ENCODE measurements at regions not wholly inside any gene's neighbourhood (a gene's known extent, or its start where the extent isn't known, plus 50 kb on each side); places are given as distances from the start of the nearest gene placed in this dataset.
"Not testable (repeated sequence)": the region's sequence is repeated elsewhere in the genome, so short reads cannot be mapped to it uniquely, and the experiment has no call there.

GRCh38 chr14:82011460-82011859 is 477.8 kb upstream of the SEL1L start:
- no peaks in the 10 kb centered on the region for H3K4me1 Mint-ChIP-seq
- Histone ChIP-seq H3K36me3 (ENCODE audit: control insufficient read depth, insufficient read depth, low read length) (no peaks in the 10 kb centered on the region), H3K27ac (ENCODE audit: low read length) (no peak overlapping the region), H3K4me1 (ENCODE audit: control insufficient read depth, insufficient read depth, low read length) (no peaks in the 10 kb centered on the region), H3K4me3 (ENCODE audit: low read length) (no peak overlapping the region), H3K27me3 (ENCODE audit: control insufficient read depth, insufficient read depth, low read length) (no peaks in the 10 kb centered on the region), H3K9me3 (ENCODE audit: control insufficient read depth, insufficient read depth, low read length) (peaks cover 12% of the 10 kb centered on the region)
- ATAC-seq (no peak), DNase-seq (no peak)
- intact Hi-C loops (cut with micrococcal nuclease) = no loop called here
- no peaks in the 10 kb centered on the region for H3K27me3 Mint-ChIP-seq (ENCODE audit: low read depth in 2 of 2)
- 95% methylated on average over 3 of the region's 3 CpGs for WGBS (ENCODE audit: insufficient coverage)
- TF ChIP-seq, protein P1, sequence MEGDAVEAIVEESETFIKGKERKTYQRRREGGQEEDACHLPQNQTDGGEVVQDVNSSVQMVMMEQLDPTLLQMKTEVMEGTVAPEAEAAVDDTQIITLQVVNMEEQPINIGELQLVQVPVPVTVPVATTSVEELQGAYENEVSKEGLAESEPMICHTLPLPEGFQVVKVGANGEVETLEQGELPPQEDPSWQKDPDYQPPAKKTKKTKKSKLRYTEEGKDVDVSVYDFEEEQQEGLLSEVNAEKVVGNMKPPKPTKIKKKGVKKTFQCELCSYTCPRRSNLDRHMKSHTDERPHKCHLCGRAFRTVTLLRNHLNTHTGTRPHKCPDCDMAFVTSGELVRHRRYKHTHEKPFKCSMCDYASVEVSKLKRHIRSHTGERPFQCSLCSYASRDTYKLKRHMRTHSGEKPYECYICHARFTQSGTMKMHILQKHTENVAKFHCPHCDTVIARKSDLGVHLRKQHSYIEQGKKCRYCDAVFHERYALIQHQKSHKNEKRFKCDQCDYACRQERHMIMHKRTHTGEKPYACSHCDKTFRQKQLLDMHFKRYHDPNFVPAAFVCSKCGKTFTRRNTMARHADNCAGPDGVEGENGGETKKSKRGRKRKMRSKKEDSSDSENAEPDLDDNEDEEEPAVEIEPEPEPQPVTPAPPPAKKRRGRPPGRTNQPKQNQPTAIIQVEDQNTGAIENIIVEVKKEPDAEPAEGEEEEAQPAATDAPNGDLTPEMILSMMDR (IDR thresholded peaks at IDR 0.05) = no peak
- no peak overlapping the region for H3K27ac Mint-ChIP-seq
- no peaks in the 10 kb centered on the region for H3K36me3 Mint-ChIP-seq
- H3K9me3 Mint-ChIP-seq = peaks cover 7 to 20% of the 10 kb centered on the region in 2 donors
- no peak overlapping the region for H3K4me3 Mint-ChIP-seq

- H3K27me3 Mint-ChIP-seq (ENCODE audit: low read depth in 2 of 2) = no peaks in the 10 kb centered on the region
- no peaks in the 10 kb centered on the region for H3K4me1 ChIP-seq (ENCODE audit: control insufficient read depth, insufficient read depth, low read length)
- no peak for DNase-seq
- intact Hi-C loops (cut with micrococcal nuclease) = no loop called here
- no peaks in the 10 kb centered on the region for H3K27me3 ChIP-seq (ENCODE audit: control insufficient read depth, insufficient read depth, low read length)
- TF ChIP-seq, protein P1 (IDR thresholded peaks at IDR 0.05) = no peak
- ATAC-seq = no peak
- no peak overlapping the region for H3K4me3 ChIP-seq (ENCODE audit: low read length)
- no peaks in the 10 kb centered on the region for H3K4me1 Mint-ChIP-seq
- H3K4me3 Mint-ChIP-seq = no peak overlapping the region
- peaks cover 13% of the 10 kb centered on the region for H3K9me3 ChIP-seq (ENCODE audit: control insufficient read depth, insufficient read depth, low read length)
- no peak overlapping the region for H3K27ac Mint-ChIP-seq
- H3K9me3 Mint-ChIP-seq = peaks cover 10 to 21% of the 10 kb centered on the region in 2 donors
- H3K36me3 Mint-ChIP-seq = peaks cover 13% of the 10 kb centered on the region
- H3K27ac ChIP-seq (ENCODE audit: low read length) = no peak overlapping the region
- no peaks in the 10 kb centered on the region for H3K36me3 ChIP-seq (ENCODE audit: control insufficient read depth, insufficient read depth, low read length)
- 88% methylated on average over 1 of the region's 1 CpG for WGBS (ENCODE audit: insufficient coverage)
Measured at GRCh38 chr14:82029038-82029437, 495.4 kb upstream of the SEL1L start.

GRCh38 chr14:82035397-82035796 is 501.7 kb upstream of the SEL1L start:
- Mint-ChIP-seq H3K36me3 (no peaks in the 10 kb centered on the region), H3K27me3 (ENCODE audit: low read depth in 2 of 2) (no peaks in the 10 kb centered on the region), H3K4me1 (no peaks in the 10 kb centered on the region), H3K9me3 (peaks cover 2 to 6% of the 10 kb centered on the region in 2 donors), H3K27ac (no peak overlapping the region), H3K4me3 (no peak overlapping the region)
- H3K4me3 ChIP-seq (ENCODE audit: low read length) = no peak overlapping the region
- DNase-seq = no peak
- no peaks in the 10 kb centered on the region for H3K27me3 ChIP-seq (ENCODE audit: control insufficient read depth, insufficient read depth, low read length)
- H3K27ac ChIP-seq (ENCODE audit: low read length) = no peak overlapping the region
- H3K36me3 ChIP-seq (ENCODE audit: control insufficient read depth, insufficient read depth, low read length) = no peaks in the 10 kb centered on the region
- no peaks in the 10 kb centered on the region for H3K4me1 ChIP-seq (ENCODE audit: control insufficient read depth, insufficient read depth, low read length)
- H3K9me3 ChIP-seq (ENCODE audit: control insufficient read depth, insufficient read depth, low read length) = peaks cover 2% of the 10 kb centered on the region
- no peak for ATAC-seq
- WGBS (ENCODE audit: insufficient coverage) = 100% methylated on average over 2 of the region's 3 CpGs
- intact Hi-C loops (cut with micrococcal nuclease) = no loop called here
- TF ChIP-seq, protein P1 (IDR thresholded peaks at IDR 0.05) = no peak

GRCh38 chr14:82038066-82038465 is 504.4 kb upstream of the SEL1L start:
- H3K4me1 Mint-ChIP-seq; H3K27ac ChIP-seq (ENCODE audit: low read length); H3K4me3 Mint-ChIP-seq; ATAC-seq; H3K27ac Mint-ChIP-seq; intact Hi-C loops (cut with micrococcal nuclease); H3K4me3 ChIP-seq (ENCODE audit: low read length); H3K9me3 Mint-ChIP-seq; DNase-seq; H3K36me3 ChIP-seq (ENCODE audit: control insufficient read depth, insufficient read depth, low read length); H3K9me3 ChIP-seq (ENCODE audit: control insufficient read depth, insufficient read depth, low read length); H3K4me1 ChIP-seq (ENCODE audit: control insufficient read depth, insufficient read depth, low read length); H3K27me3 Mint-ChIP-seq (ENCODE audit: low read depth in 2 of 2); H3K27me3 ChIP-seq (ENCODE audit: control insufficient read depth, insufficient read depth, low read length); H3K36me3 Mint-ChIP-seq: not testable (repeated sequence)
- 88% methylated on average over 1 of the region's 3 CpGs for WGBS (ENCODE audit: insufficient coverage)

Measured in natural killer cell (primary cell).